ENCODE measurements at regions not wholly inside any gene's neighbourhood (a gene's known extent, or its start where the extent isn't known, plus 50 kb on each side); places are given as distances from the start of the nearest gene placed in this dataset.

GRCh38 chr2:66382091-66382490 is 52.8 kb upstream of the MEIS1 start:
- DNase-seq, result no peak
- H3K4me3 Mint-ChIP-seq, result no peak overlapping the region

DNA sequence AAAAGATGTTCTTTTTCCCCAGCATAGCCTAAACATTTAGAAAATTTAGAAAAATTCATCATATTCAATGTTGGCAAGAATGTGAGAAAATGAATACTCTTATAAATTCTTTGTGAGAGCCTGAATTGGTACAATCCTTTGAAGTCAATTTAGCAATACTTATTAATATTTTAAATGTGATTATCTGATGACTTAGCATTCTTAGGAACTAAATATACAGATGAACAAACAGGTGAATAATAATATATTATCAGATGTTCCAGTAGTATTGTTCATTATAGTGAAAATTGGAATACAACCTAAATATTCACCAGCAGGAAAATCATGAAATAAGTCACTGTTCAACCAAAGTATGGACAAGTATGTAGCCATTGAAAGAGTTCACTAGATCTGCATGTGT is 55.5 kb upstream of the MEIS1 start:
- Mint-ChIP-seq H3K27ac (no peak overlapping the region), H3K27me3 (no peaks in the 10 kb centered on the region), H3K4me1 (no peaks in the 10 kb centered on the region), H3K9me3 (no peaks in the 10 kb centered on the region), H3K4me3 (no peak overlapping the region), H3K36me3 (no peaks in the 10 kb centered on the region)
- no peak for DNase-seq
- CTCF ChIA-PET, result no interaction called here

More at GRCh38 chr2:66382091-66382490, 52.8 kb upstream of the MEIS1 start:
- CTCF ChIA-PET, result no interaction called here
- Mint-ChIP-seq H3K27me3 (no peaks in the 10 kb centered on the region), H3K9me3 (no peaks in the 10 kb centered on the region), H3K4me1 (no peaks in the 10 kb centered on the region), H3K36me3 (no peaks in the 10 kb centered on the region), H3K27ac (no peak overlapping the region)

- no peak for DNase-seq
- no peaks in the 10 kb centered on the region for H3K27me3 Mint-ChIP-seq
- H3K27ac Mint-ChIP-seq, result no peak overlapping the region
- no peaks in the 10 kb centered on the region for H3K4me1 Mint-ChIP-seq
- no peak overlapping the region for H3K4me3 Mint-ChIP-seq
- CTCF ChIA-PET, result no interaction called here
- H3K36me3 Mint-ChIP-seq, result no peaks in the 10 kb centered on the region
- no peaks in the 10 kb centered on the region for H3K9me3 Mint-ChIP-seq
Observed at GRCh38 chr2:66377832-66378231, 57.1 kb upstream of the MEIS1 start.

DNA sequence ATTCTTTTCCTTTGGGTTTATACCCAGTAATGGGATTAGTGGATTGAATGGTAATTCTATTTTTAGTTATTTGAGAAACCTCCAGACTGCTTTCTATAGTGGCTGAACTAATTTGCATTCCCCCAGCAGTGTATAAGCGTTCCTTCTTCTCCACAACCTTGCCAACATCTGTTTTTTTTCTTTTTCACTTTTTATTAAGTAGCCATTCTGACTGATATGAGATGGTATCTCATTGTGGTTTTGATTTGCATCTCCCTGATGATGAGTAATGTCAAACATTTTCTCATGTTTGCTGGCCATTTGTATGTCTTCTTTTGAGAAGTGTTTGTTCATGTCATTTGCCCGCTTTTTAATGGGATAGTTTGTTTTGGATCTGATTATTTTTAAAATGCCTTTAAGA is 64.1 kb upstream of the MEIS1 start:
- DNase-seq, result no peak
- Mint-ChIP-seq H3K36me3 (no peaks in the 10 kb centered on the region), H3K27ac (no peak overlapping the region), H3K4me1 (no peaks in the 10 kb centered on the region), H3K4me3 (no peak overlapping the region), H3K9me3 (no peaks in the 10 kb centered on the region), H3K27me3 (no peaks in the 10 kb centered on the region)
- CTCF ChIA-PET, result no interaction called here

DNA sequence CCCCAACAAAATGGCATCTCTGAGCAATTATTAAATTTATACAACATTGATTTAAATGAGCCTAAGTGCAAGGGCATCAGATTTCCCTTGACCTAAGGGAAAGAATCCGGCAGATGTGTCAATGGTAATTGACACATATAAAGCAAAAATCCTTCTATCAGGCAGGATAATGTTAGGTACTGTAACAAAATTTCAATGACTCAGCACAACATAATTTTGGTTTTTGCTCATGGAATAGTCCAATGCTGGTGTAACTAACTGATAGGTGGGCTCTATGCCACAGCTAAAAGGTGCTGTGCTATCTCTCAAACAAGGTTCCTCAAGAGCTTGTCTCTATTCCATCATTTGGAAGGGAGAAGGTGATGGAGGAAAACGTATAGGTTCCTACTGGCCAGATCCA is 68.3 kb upstream of the MEIS1 start:
- DNase-seq, result no peak
- CTCF ChIA-PET, result no interaction called here
- H3K4me3 Mint-ChIP-seq, result no peak overlapping the region
- H3K27ac Mint-ChIP-seq, result no peak overlapping the region
- no peaks in the 10 kb centered on the region for H3K36me3 Mint-ChIP-seq
- H3K4me1 Mint-ChIP-seq, result no peaks in the 10 kb centered on the region
- no peaks in the 10 kb centered on the region for H3K27me3 Mint-ChIP-seq
- H3K9me3 Mint-ChIP-seq, result no peaks in the 10 kb centered on the region

DNA sequence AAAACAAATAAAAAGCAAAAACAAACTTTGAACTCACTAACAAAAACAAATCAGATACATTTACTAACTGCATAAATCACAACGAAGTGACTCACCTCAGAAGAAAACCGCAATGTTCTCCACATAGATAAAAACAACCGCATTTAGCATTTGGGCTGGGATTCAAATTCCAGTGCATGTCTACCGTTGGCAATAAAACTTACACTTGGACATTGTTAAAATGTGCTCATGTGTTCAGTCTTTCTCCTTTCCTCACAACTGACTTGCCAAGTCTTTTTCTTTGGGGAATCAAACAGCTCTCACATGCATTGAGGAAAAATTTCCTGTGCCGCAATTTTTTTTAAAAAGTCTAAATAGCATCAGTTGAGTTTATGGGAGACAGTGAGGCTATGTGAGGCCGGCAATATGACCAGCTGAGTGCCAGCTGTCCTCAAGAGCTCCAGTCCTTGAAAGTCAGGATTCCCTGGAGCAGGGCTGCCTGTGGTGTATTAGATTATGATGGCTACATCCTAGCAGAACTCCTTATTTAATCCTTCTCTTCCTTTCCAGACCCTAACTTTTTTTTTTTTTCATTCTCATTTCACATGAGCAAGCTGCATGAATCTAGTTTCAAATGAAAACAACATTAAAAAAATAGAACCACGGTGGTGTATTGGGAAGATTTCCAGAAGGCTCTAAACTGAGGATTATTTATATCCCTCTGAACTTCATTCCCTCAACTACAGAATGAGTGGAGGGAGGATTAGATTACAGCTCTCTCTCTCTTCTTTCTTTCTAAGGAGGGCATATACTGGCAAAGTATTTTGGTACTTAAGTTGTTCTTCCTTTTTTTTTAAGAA is 70.2 kb upstream of the MEIS1 start:
- DNase-seq, result no peak
- peaks cover 2% of the 10 kb centered on the region for H3K9me3 Mint-ChIP-seq
- H3K4me3 Mint-ChIP-seq, result no peak overlapping the region
- H3K27ac Mint-ChIP-seq, result no peak overlapping the region
- no peaks in the 10 kb centered on the region for H3K27me3 Mint-ChIP-seq
- no peaks in the 10 kb centered on the region for H3K36me3 Mint-ChIP-seq
- H3K4me1 Mint-ChIP-seq, result no peaks in the 10 kb centered on the region
- CTCF ChIA-PET, result no interaction called here

DNA sequence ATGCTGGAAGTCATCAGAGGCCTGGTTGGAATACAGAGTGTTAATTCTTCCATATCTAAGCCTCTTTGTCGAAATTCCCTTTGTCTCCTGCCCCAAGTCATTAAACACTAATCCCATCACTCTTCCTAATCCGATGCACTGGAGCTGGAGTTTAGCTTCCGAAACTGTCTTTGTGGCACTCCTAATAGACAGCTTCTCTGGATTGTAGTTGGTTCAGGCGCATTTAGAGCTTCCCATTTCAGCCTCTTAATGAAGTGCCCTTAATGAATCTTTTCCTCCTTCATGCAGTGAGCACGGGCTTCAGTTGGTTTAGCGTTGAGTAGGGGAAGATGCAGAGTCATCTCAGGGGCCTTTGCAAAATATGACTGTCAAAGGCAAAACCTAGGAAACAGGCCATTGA is 72.2 kb upstream of the MEIS1 start:
- Mint-ChIP-seq H3K9me3 (peaks cover 4% of the 10 kb centered on the region), H3K36me3 (no peaks in the 10 kb centered on the region), H3K4me3 (no peak overlapping the region), H3K4me1 (no peaks in the 10 kb centered on the region), H3K27me3 (no peaks in the 10 kb centered on the region), H3K27ac (no peak overlapping the region)
- CTCF ChIA-PET, result no interaction called here
- no peak for DNase-seq

GRCh38 chr2:66346231-66346664 is 88.7 kb upstream of the MEIS1 start:
- CTCF ChIA-PET, result no interaction called here
- no peaks in the 10 kb centered on the region for H3K27me3 Mint-ChIP-seq
- H3K9me3 Mint-ChIP-seq, result peaks cover 8% of the 10 kb centered on the region
- DNase-seq, result no peak
- no peak overlapping the region for H3K4me3 Mint-ChIP-seq
- no peaks in the 10 kb centered on the region for H3K36me3 Mint-ChIP-seq
- no peaks in the 10 kb centered on the region for H3K4me1 Mint-ChIP-seq
- no peak overlapping the region for H3K27ac Mint-ChIP-seq

- no peaks in the 10 kb centered on the region for H3K4me1 Mint-ChIP-seq
- H3K4me3 Mint-ChIP-seq, result no peak overlapping the region
- peaks cover 8% of the 10 kb centered on the region for H3K9me3 Mint-ChIP-seq
- H3K27ac Mint-ChIP-seq, result no peak overlapping the region
- no peak for DNase-seq
- no peaks in the 10 kb centered on the region for H3K27me3 Mint-ChIP-seq
- no peaks in the 10 kb centered on the region for H3K36me3 Mint-ChIP-seq
- CTCF ChIA-PET, result no interaction called here
Observed at GRCh38 chr2:66344087-66344663, 90.8 kb upstream of the MEIS1 start.

- Mint-ChIP-seq H3K36me3 (no peaks in the 10 kb centered on the region), H3K27me3 (no peaks in the 10 kb centered on the region), H3K27ac (no peak overlapping the region), H3K4me3 (no peak overlapping the region), H3K4me1 (no peaks in the 10 kb centered on the region), H3K9me3 (peaks cover 4% of the 10 kb centered on the region)
- no peak for DNase-seq
- CTCF ChIA-PET, result no interaction called here
Observed at GRCh38 chr2:66343259-66343658, 91.7 kb upstream of the MEIS1 start.

GRCh38 chr2:66340521-66340920 is 94.4 kb upstream of the MEIS1 start:
- H3K27ac Mint-ChIP-seq, result no peak overlapping the region
- no peaks in the 10 kb centered on the region for H3K4me1 Mint-ChIP-seq
- H3K36me3 Mint-ChIP-seq, result no peaks in the 10 kb centered on the region
- no peak overlapping the region for H3K4me3 Mint-ChIP-seq
- H3K9me3 Mint-ChIP-seq, result peaks cover 4% of the 10 kb centered on the region
- CTCF ChIA-PET, result no interaction called here
- H3K27me3 Mint-ChIP-seq, result no peaks in the 10 kb centered on the region
- no peak for DNase-seq

GRCh38 chr2:66334237-66335029 is 100.5 kb upstream of the MEIS1 start:
- no peak overlapping the region for H3K27ac Mint-ChIP-seq
- H3K36me3 Mint-ChIP-seq, result no peaks in the 10 kb centered on the region
- H3K27me3 Mint-ChIP-seq, result no peaks in the 10 kb centered on the region
- no peaks in the 10 kb centered on the region for H3K9me3 Mint-ChIP-seq
- DNase-seq, result no peak
- H3K4me1 Mint-ChIP-seq, result no peaks in the 10 kb centered on the region
- H3K4me3 Mint-ChIP-seq, result no peak overlapping the region
- CTCF ChIA-PET, result no interaction called here

GRCh38 chr2:66331176-66331575 is 103.7 kb upstream of the MEIS1 start:
- Mint-ChIP-seq H3K4me3 (no peak overlapping the region), H3K27ac (no peak overlapping the region), H3K4me1 (no peaks in the 10 kb centered on the region), H3K9me3 (no peaks in the 10 kb centered on the region), H3K27me3 (no peaks in the 10 kb centered on the region), H3K36me3 (no peaks in the 10 kb centered on the region)
- DNase-seq, result no peak
- CTCF ChIA-PET, result no interaction called here

- H3K9me3 Mint-ChIP-seq, result no peaks in the 10 kb centered on the region
- H3K27me3 Mint-ChIP-seq, result no peaks in the 10 kb centered on the region
- H3K4me1 Mint-ChIP-seq, result no peaks in the 10 kb centered on the region
- H3K4me3 Mint-ChIP-seq, result no peak overlapping the region
- no peak for DNase-seq
- CTCF ChIA-PET, result no interaction called here
- H3K27ac Mint-ChIP-seq, result no peak overlapping the region
- no peaks in the 10 kb centered on the region for H3K36me3 Mint-ChIP-seq
Observed at GRCh38 chr2:66329081-66329605, 105.8 kb upstream of the MEIS1 start.

Measured in activated naive CD4-positive, alpha-beta T cell treated with anti-CD3 and anti-CD28 coated beads, Interleukin-2, amount 10 ng/mL, durations not matched to agents 7 days and 5 days (primary cell).